DOHH2 (cell line): ENCODE measurements at regions not wholly inside any gene's neighbourhood (a gene's known extent, or its start where the extent isn't known, plus 50 kb on each side); places are given as distances from the start of the nearest gene placed in this dataset.
"Not testable (repeated sequence)": the region's sequence is repeated elsewhere in the genome, so short reads cannot be mapped to it uniquely, and the experiment has no call there.

ENCODE experiments used
- CTCF ChIP-seq: fragments of 200-600 bp; sonication (generic); IDR thresholded peaks from one replicate; pipeline ENCODE4 v1.5.1; 2014; ENCODE audit warnings: antibody characterized with exemption, mild to moderate bottlenecking, low read depth, low read length; ENCODE audit not compliant: poor library complexity, severe bottlenecking
- EZH2phosphoT487 ChIP-seq: fragments of 200-600 bp; sonication (generic); IDR thresholded peaks from 2 replicates; pipeline ENCODE4 v1.6.1; 2017; ENCODE audit warnings: borderline replicate concordance, mild to moderate bottlenecking, antibody characterized with exemption, low read length, moderate library complexity, mixed read lengths

DNA sequence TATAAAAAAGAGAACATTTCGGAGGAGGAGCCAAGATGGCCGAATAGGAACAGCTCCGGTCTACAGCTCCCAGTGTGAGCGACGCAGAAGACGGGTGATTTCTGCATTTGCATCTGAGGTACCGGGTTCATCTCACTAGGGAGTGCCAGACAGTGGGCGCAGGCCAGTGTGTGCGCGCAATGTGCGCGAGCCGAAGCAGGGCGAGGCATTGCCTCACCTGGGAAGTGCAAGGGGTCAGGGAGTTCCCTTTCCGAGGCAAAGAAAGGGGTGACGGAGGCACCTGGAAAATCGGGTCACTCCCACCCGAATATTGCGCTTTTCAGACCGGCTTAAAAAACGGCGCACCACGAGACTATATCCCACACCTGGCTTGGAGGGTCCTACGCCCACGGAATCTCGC lies 141.9 kb upstream of the SYNPR start:
- TF ChIP-seq EZH2phosphoT487, CTCF: not testable (repeated sequence)
